ENCODE measurements at regions not wholly inside any gene's neighbourhood (a gene's known extent, or its start where the extent isn't known, plus 50 kb on each side); places are given as distances from the start of the nearest gene placed in this dataset.

GRCh38 chr12:107390414-107390813, 295.2 kb upstream of the PWP1 start:
- DNase-seq, result no peak
- no CpG with 5 or more reads among the region's 2 CpGs for WGBS

DNA sequence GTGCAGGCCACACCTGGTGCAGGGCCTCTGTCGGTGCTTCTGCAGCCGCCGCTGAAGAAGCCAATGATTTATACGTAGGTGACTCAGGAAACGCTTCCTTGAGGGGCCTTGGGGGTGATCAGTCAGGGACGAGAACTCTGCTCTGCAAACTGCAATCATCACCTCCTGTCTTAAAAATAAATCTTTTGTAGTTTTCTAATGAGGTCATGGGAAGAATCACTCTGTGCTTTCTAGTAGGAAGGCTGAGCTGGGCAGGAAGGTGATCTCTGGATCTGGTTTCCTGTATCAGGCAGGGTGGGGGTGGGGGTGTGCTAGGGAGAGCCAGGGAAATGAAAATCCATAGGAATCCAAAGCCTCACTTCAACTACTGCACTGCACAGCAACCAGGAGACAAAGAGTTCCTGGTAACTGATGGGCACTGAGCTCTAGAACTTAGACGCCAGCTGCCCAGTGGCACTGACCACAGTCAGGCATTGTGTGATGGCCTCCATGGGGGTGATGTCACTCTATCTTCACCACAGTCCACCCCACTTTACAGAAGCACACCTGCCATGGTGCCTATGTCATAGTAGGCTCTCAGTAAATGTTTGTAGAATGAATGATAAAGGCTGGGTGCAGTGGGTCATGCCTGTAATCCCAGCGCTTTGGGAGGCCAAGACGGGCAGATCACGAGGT, 292.4 kb upstream of the PWP1 start:
- Histone ChIP-seq H2BK5ac (ENCODE audit: low read depth, low read length, poor library complexity, severe bottlenecking) (no peak overlapping the region), H2AK5ac (ENCODE audit: low read length, severe bottlenecking) (no peak overlapping the region), H3K27me3 (ENCODE audit: control insufficient read depth in 1 of 2, insufficient read depth in 1 of 2, low read length in 2 of 2) (peaks cover 0 to 11% of the 10 kb centered on the region in 2 experiments), H4K8ac (ENCODE audit: low read length) (no peak overlapping the region), H2BK15ac (ENCODE audit: low read depth, poor library complexity, severe bottlenecking) (no peak overlapping the region), H3K4ac (ENCODE audit: low read depth in 1 of 2, low read length in 2 of 2) (no peak overlapping the region), H3K14ac (ENCODE audit: low read length in 2 of 2) (no peak overlapping the region), H3K9ac (ENCODE audit: low read length) (no peak overlapping the region), H2BK12ac (ENCODE audit: low read length in 2 of 2) (no peak overlapping the region), H3K4me3 (ENCODE audit: insufficient read depth in 1 of 2, low read depth in 1 of 2, low read length in 2 of 2) (no peak overlapping the region), H3K23ac (ENCODE audit: low read length in 2 of 2) (no peak overlapping the region), H3K79me1 (replicated peaks; ENCODE audit: low read length, poor library complexity, severe bottlenecking) (peaks cover 3% of the 10 kb centered on the region), H3K27ac (ENCODE audit: low read length, poor library complexity, severe bottlenecking) (no peak overlapping the region), H3K18ac (ENCODE audit: low read depth in 1 of 2, low read length in 2 of 2) (no peak overlapping the region), H3K4me2 (ENCODE audit: low read length, poor library complexity, severe bottlenecking) (no peak overlapping the region), H2BK120ac (ENCODE audit: low read depth, low read length) (no peak overlapping the region), H3K4me1 (ENCODE audit: control insufficient read depth, insufficient read depth, low read depth, low read length) (peaks cover 18% of the 10 kb centered on the region), H3K36me3 (ENCODE audit: control insufficient read depth in 1 of 2, insufficient read depth in 2 of 2, low read depth in 1 of 2, low read length in 2 of 2) (no peaks in the 10 kb centered on the region), H2AFZ (ENCODE audit: low read depth, low read length) (no peak overlapping the region), H4K91ac (ENCODE audit: low read length) (no peak overlapping the region), H3K9me3 (ENCODE audit: control insufficient read depth, low read length) (peaks cover 16% of the 10 kb centered on the region)
- no peak for DNase-seq
- WGBS, result 61% methylated on average over 6 of the region's 10 CpGs

More at GRCh38 chr12:107390414-107390813, 295.2 kb upstream of the PWP1 start:
- Histone ChIP-seq H3K4me3 (ENCODE audit: insufficient read depth in 1 of 2, low read depth in 1 of 2, low read length in 2 of 2) (no peak overlapping the region), H3K79me1 (replicated peaks; ENCODE audit: low read length, poor library complexity, severe bottlenecking) (peaks cover 2% of the 10 kb centered on the region), H4K91ac (ENCODE audit: low read length) (no peak overlapping the region), H3K4me2 (ENCODE audit: low read length, poor library complexity, severe bottlenecking) (no peak overlapping the region), H3K18ac (ENCODE audit: low read depth in 1 of 2, low read length in 2 of 2) (no peak overlapping the region), H3K4me1 (ENCODE audit: control insufficient read depth, insufficient read depth, low read depth, low read length) (peaks cover 15% of the 10 kb centered on the region), H3K14ac (ENCODE audit: low read length in 2 of 2) (no peak overlapping the region), H4K8ac (ENCODE audit: low read length) (no peak overlapping the region), H2BK120ac (ENCODE audit: low read depth, low read length) (no peak overlapping the region), H3K23ac (ENCODE audit: low read length in 2 of 2) (no peak overlapping the region), H2BK12ac (ENCODE audit: low read length in 2 of 2) (no peak overlapping the region), H3K27me3 (ENCODE audit: control insufficient read depth in 1 of 2, insufficient read depth in 1 of 2, low read length in 2 of 2) (peaks cover 0 to 11% of the 10 kb centered on the region in 2 experiments), H2BK5ac (ENCODE audit: low read depth, low read length, poor library complexity, severe bottlenecking) (no peak overlapping the region), H3K9me3 (ENCODE audit: control insufficient read depth, low read length) (peaks cover 16% of the 10 kb centered on the region), H3K36me3 (ENCODE audit: control insufficient read depth in 1 of 2, insufficient read depth in 2 of 2, low read depth in 1 of 2, low read length in 2 of 2) (no peaks in the 10 kb centered on the region), H3K4ac (ENCODE audit: low read depth in 1 of 2, low read length in 2 of 2) (no peak overlapping the region), H3K27ac (ENCODE audit: low read length, poor library complexity, severe bottlenecking) (no peak overlapping the region), H2AFZ (ENCODE audit: low read depth, low read length) (no peak overlapping the region), H2AK5ac (ENCODE audit: low read length, severe bottlenecking) (no peak overlapping the region), H2BK15ac (ENCODE audit: low read depth, poor library complexity, severe bottlenecking) (no peak overlapping the region), H3K9ac (ENCODE audit: low read length) (no peak overlapping the region)

DNA sequence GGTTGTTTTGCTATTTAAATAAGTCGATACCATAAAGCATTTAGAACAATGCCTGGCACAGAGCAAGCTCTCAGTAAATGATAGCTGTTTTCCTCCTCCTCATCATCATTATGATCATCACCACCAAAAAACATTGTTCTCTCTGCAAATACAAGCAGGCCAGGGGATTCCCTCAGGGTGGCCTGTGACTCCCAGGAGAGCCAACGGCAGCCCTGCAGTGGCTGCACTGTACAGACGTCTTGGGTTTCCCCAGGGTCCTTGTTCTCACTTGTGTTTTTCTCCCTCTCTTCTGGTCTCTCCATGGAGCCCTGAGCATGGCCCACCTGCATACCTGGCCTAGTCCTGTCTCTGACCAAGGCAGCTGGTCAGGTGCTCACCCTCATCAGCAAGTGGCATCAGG, 290.9 kb upstream of the PWP1 start:
- Histone ChIP-seq H3K4me3 (ENCODE audit: insufficient read depth in 1 of 2, low read depth in 1 of 2, low read length in 2 of 2) (no peak overlapping the region), H2BK5ac (ENCODE audit: low read depth, low read length, poor library complexity, severe bottlenecking) (no peak overlapping the region), H3K9me3 (ENCODE audit: control insufficient read depth, low read length) (peaks cover 9% of the 10 kb centered on the region), H2BK120ac (ENCODE audit: low read depth, low read length) (no peak overlapping the region), H3K18ac (ENCODE audit: low read depth in 1 of 2, low read length in 2 of 2) (no peak overlapping the region), H3K79me1 (replicated peaks; ENCODE audit: low read length, poor library complexity, severe bottlenecking) (peaks cover 3% of the 10 kb centered on the region), H3K23ac (ENCODE audit: low read length in 2 of 2) (no peak overlapping the region), H3K36me3 (ENCODE audit: control insufficient read depth in 1 of 2, insufficient read depth in 2 of 2, low read depth in 1 of 2, low read length in 2 of 2) (no peaks in the 10 kb centered on the region), H3K27me3 (ENCODE audit: control insufficient read depth in 1 of 2, insufficient read depth in 1 of 2, low read length in 2 of 2) (peaks cover 0 to 11% of the 10 kb centered on the region in 2 experiments), H3K4ac (ENCODE audit: low read depth in 1 of 2, low read length in 2 of 2) (no peak overlapping the region), H2AFZ (ENCODE audit: low read depth, low read length) (no peak overlapping the region), H3K27ac (ENCODE audit: low read length, poor library complexity, severe bottlenecking) (no peak overlapping the region), H2AK5ac (ENCODE audit: low read length, severe bottlenecking) (no peak overlapping the region), H3K9ac (ENCODE audit: low read length) (no peak overlapping the region), H4K8ac (ENCODE audit: low read length) (no peak overlapping the region), H4K91ac (ENCODE audit: low read length) (no peak overlapping the region), H3K4me2 (ENCODE audit: low read length, poor library complexity, severe bottlenecking) (no peak overlapping the region), H2BK15ac (ENCODE audit: low read depth, poor library complexity, severe bottlenecking) (no peak overlapping the region), H3K4me1 (ENCODE audit: control insufficient read depth, insufficient read depth, low read depth, low read length) (peaks cover 25% of the 10 kb centered on the region), H2BK12ac (ENCODE audit: low read length in 2 of 2) (no peak overlapping the region), H3K14ac (ENCODE audit: low read length in 2 of 2) (no peak overlapping the region)
- WGBS, result 78% methylated on average over 3 of the region's 3 CpGs
- no peak for DNase-seq

DNA sequence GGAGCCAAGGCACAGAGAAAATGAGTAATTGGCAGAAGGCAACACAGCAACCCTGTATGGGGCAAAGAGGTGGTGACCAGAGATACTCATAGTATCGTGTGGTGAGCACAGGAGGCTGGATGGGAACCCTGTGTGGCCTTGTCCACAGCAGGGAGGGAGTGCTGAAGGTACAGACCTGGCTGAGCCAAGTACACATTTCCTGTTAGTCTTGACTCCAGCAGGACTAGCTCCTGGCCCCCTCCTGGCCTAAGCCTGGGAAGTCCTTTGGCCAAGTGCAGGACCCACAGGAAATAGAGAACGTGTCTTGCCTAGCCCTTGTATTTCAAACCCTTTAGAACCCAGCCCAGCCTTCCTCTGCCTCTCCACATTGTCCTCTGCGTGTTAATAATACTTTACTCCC, 289.8 kb upstream of the PWP1 start:
- Histone ChIP-seq H3K9ac (ENCODE audit: low read length) (no peak overlapping the region), H3K4me3 (ENCODE audit: insufficient read depth in 1 of 2, low read depth in 1 of 2, low read length in 2 of 2) (no peak overlapping the region), H3K4ac (ENCODE audit: low read depth in 1 of 2, low read length in 2 of 2) (no peak overlapping the region), H2BK120ac (ENCODE audit: low read depth, low read length) (no peak overlapping the region), H2BK5ac (ENCODE audit: low read depth, low read length, poor library complexity, severe bottlenecking) (no peak overlapping the region), H3K36me3 (ENCODE audit: control insufficient read depth in 1 of 2, insufficient read depth in 2 of 2, low read depth in 1 of 2, low read length in 2 of 2) (no peaks in the 10 kb centered on the region), H3K9me3 (ENCODE audit: control insufficient read depth, low read length) (no peaks in the 10 kb centered on the region), H3K14ac (ENCODE audit: low read length in 2 of 2) (no peak overlapping the region), H4K91ac (ENCODE audit: low read length) (no peak overlapping the region), H2AK5ac (ENCODE audit: low read length, severe bottlenecking) (no peak overlapping the region), H4K8ac (ENCODE audit: low read length) (no peak overlapping the region), H2BK12ac (ENCODE audit: low read length in 2 of 2) (no peak overlapping the region), H3K4me1 (ENCODE audit: control insufficient read depth, insufficient read depth, low read depth, low read length) (peaks cover 25% of the 10 kb centered on the region), H2AFZ (ENCODE audit: low read depth, low read length) (no peak overlapping the region), H3K27ac (ENCODE audit: low read length, poor library complexity, severe bottlenecking) (no peak overlapping the region), H3K27me3 (ENCODE audit: control insufficient read depth in 1 of 2, insufficient read depth in 1 of 2, low read length in 2 of 2) (peaks cover 0 to 11% of the 10 kb centered on the region in 2 experiments), H3K4me2 (ENCODE audit: low read length, poor library complexity, severe bottlenecking) (no peak overlapping the region), H3K79me1 (replicated peaks; ENCODE audit: low read length, poor library complexity, severe bottlenecking) (peaks cover 4% of the 10 kb centered on the region), H3K18ac (ENCODE audit: low read depth in 1 of 2, low read length in 2 of 2) (no peak overlapping the region), H3K23ac (ENCODE audit: low read length in 2 of 2) (no peak overlapping the region), H2BK15ac (ENCODE audit: low read depth, poor library complexity, severe bottlenecking) (no peak overlapping the region)
- WGBS, result 57% methylated on average over 3 of the region's 3 CpGs
- no peak for DNase-seq

Data from mesenchymal stem cell (in vitro differentiated cells and primary cell).